Activated CD4-positive, alpha-beta T cell treated with anti-CD3 and anti-CD28 coated beads, Interleukin-2, amount 50 U/mL, for 16 hours (primary cell): ENCODE measurements at regions not wholly inside any gene's neighbourhood (a gene's known extent, or its start where the extent isn't known, plus 50 kb on each side); places are given as distances from the start of the nearest gene placed in this dataset.

ENCODE experiments used
- DNase-seq: peaks from one replicate; pipeline ENCODE4 v3.0.0-alpha.2; 2020

DNA sequence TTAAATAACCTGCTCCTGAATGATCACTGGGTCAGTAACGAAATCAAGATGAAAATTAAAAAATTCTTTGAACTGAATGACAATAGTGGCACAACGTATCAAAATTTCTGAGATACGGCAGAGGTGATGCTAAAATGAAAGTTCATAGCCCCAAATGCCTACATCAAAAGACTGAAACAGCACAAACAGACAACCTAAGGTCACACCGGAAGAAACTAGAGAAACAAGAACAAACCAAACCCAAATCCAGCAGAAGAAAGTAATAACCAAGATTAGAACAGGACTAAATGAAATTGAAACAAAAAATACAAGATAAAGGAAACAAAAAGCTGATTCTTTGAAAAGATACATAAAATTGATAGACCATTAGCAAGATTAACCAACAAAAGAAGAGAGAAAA, 324.1 kb downstream of the RBM26 start:
- no peak for DNase-seq

DNA sequence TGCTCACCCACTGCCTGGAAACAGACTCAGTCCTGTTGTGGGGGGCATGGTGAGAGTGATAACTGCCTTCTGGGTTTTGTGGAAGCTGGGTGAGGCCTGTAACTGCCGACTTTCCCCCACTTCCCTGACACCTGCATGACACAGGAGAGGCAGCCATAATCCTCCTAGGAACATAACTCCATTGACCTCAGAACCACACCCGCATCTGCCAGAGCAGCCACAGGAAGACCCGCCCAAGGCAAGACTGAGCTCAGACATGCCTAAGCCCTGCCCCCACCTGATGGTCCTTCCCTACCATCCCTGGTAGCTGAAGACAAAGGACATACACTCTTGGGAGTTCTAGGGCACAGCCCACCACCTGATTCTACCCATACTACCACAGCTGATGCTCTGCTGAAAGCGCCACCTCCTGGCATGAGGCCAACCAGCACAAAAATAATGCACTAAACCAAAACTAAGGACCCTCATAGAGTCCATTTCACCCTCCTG, 326.7 kb downstream of the RBM26 start:
- DNase-seq, result no peak

DNA sequence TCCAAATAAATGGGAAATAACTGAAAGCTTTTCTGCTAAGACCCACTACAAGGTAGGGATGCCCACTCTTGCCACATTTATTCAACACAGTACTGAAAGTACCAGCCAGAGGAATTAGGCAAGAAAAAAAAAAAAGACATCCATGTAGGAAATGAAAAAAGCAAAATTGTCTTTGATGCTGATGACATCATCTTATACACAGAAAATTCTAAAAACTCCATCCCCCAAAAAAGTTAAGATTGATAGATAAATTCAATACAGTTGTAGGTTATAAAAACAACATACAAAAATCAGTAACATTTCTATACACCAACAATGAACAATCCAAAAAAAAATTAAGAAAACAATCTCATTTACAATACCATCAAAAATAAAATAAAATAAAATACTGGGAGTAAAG, 330.4 kb downstream of the RBM26 start:
- DNase-seq, result no peak

DNA sequence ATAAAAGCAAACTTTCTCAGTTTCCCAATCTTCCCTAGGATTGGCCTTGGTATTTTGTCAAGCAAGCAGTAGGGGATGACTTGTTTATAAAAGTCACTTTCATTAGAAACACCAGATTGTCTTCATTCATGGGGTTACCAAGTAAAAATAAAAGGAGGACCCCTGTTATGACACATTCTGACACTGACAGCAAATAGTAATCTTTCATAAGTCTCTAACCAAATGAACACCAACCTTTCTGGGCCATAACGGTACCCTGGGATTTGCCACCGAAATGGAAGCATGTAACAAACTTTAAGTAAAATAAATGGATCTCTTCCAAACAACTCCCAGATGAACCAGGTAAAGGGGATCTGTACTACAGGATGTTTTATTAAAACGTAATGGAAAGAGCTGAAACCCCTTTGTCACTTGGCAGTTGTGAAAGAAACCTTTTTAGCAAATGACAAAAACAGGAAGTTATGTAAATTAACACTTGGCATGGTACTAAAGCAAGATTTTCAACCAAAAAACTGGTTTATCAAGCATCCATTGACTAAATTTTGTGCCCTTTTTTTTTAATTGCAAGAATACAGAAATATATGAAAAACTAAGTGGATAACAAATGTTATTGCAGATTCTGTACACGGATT, 335.6 kb downstream of the RBM26 start:
- DNase-seq, result no peak

DNA sequence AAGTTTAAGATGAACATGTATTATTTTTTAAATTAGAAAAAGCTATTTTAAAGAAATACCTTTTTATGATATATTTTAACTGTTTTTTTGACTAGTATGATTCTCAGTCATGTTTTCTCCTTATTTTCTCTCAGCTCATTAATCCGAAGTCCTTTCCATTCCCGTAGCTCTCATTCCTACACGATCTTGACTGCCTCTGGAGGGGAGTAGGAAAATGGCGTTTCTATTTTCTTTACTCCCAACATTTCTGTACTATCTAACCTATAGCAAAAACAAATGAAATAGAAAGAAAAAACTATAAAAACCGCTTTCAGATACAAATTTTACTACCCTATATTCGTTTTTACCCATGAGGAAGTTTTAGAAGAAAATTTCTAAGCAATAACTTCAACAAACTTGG, 343.8 kb downstream of the RBM26 start:
- DNase-seq, result no peak

DNA sequence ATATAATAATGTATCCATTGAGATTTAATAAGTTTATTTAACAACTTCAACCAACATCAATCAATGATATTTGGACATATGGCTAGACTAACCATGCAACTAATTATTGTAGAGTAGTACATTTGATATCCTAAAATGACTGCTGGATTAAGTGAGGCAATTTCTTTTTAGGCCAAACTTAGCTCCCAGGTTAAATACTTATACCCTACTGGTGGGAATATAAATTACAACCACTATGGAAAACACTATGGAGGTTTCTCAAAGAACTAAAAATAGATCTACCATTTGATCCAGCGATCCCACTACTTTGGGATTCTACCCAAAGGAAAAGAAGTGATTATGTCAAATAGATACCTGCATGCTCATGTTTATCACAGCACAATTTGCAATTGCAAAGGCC, 345.8 kb downstream of the RBM26 start:
- no peak for DNase-seq

DNA sequence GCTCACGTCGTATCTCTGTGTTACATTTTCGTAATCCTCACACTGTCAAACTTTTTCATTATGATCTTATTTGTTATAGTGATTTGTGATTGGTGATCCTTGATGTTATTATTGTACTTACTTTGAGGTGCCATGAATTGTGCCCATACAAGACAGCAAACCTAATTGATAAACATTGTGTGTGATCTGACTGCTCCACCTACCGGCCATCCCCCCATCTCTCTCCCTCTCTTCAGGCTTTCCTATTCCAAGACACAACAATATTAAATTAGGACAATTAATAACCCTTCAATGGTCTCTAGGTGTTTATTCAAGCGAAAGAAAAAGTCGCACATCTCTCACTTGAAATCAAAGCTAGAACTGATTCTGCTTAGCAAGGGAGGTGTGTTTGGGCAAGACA, 349.3 kb downstream of the RBM26 start:
- DNase-seq, result no peak

DNA sequence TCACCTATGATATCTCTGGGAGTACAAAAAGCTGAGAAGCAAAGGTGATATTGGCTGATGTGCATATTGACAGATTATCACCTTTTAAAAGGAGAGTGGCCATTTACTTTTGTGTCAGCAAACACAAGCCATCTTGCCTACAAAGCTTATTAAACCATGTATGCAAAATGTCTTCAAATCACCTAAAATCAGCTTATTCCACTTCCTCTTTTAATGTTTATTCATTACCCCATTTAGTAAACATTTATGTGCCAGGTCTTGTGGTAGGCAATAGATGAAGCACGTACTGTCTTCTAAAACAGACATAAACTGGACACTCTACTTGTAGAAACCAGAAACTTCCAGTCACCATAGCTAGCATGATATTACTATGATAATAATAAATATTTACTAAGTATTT, 354.6 kb downstream of the RBM26 start:
- no peak for DNase-seq

DNA sequence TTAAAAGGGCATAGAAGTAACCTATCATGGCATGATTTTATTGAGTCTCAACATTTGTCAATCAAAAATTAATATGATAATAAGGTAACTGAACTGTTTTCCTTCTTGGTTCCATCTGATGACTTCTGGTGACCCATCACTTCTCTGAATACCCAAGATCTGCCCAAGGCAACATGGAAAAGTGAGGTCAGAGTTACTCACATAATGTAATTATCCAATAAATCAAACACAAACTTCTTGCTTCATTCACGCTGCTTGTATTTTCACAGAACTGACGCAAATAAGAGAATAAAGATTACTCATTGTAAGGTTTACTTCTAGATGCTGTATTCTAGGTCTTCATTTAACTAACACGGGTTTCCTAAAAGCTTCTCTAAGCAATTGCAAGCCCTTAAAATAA, 361.6 kb downstream of the RBM26 start:
- DNase-seq, result no peak

DNA sequence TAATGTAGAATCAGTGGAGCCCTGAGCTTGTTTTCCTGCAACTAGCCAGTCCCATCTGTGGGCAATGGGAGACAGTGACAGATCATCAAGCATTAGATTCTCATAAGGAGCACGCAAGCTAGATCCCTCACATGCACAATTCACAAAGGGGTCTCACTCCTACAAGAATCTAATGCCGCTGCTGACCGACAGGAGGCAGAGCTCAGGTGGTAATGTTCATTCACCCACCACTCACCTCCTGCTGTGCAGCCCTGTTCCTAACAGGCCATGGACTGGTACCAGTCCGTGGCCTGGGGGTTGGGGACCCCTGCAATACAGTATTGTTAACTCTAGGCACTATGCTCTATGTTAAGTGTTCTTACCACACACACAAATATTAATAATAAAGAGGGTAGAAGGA, 362.8 kb downstream of the RBM26 start:
- no peak for DNase-seq

DNA sequence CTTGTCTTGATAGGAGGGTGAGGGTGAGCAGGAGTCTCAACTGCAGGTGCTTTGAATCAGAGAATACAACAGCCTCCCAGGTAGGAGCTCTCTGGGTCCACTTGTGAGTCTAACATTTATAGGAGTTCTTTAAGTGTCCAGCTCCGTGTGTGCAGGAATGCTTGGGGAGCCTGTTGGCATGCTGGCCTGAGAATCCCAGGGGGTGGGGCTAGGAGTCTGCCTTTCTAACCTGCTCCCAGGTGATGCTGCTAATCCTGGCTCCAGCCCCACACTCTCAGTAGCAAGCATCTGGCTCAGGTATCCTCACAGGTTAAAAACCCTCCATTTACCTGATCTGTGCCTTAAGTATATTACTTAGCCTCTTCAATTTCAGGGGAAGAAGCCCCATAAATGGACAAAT, 368.9 kb downstream of the RBM26 start:
- no peak for DNase-seq

DNA sequence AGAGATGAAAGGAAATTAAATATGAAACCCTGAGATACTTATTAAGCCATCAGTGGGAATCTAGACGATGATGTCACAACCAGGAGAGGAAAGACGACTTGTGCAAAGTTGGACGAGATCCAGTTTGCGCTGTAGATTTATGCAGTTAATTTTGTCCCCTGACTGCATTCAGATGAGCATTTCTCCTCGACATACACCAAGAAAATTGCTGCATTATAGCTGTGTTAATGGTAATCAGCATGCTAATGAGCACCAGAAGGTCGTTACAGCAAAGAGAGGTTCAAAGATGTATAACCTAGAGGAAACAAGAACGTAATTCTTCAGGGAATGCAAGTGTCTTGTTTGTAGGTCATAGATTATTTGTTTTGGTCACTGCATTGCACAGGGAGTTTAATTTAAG, 371.7 kb downstream of the RBM26 start:
- no peak for DNase-seq

DNA sequence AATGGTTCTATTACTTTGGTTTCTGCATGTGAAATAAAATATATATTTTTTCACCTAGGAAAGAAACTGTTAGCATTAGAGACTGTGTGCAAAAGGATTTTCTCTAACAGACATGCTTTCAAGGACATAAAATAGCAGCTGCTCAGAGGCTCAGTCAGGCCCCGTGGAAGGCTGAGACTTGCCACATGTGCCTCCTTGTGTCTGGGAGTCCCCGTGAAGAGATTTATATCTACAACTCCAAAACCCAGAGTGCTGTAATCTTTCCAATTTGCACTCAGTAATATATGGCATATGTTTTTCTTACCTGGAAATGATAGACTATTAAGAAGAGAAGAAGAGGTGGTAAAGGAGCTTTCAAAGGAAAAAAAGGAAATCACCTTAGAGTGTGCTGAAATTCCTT, 371.6 kb upstream of the OBI1 start:
- no peak for DNase-seq

DNA sequence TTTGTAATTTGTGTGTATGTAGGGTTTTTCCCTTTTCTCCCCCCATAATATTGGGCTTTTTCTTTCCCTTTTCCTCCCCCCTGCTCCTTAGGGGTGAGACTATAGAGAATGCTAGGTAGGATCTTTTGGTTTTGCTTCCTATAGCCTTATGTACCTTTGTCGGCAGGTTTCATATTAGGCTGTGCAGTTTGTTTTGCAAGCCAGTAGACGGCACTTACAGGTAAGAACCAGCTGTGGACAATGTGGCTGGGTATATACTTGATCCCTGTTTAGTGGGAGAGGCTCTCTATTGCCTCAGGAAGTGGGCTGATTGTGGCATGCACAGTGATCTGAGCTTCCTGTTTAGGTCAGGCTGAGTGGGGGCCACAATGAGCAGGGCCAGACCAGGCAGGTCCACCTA, 359.2 kb upstream of the OBI1 start:
- no peak for DNase-seq

DNA sequence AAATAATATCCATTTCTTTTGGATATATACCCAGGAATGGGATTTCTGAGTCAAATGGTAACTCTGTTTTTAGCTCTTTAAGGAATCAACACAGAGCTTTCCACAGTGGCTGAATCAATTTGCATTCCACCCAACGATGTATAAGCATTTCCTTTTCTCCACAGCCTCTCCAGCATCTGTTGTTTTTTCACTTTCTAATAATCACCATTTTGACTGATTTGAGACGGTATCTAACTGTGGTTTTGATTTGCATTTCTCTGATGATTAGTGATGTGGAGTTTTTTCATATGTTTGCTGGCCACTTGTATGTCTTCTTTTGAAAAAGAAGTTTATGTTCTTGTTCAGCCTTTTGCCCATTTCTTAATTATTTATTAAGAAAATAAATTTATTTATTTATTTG, 352.2 kb upstream of the OBI1 start:
- DNase-seq, result no peak

DNA sequence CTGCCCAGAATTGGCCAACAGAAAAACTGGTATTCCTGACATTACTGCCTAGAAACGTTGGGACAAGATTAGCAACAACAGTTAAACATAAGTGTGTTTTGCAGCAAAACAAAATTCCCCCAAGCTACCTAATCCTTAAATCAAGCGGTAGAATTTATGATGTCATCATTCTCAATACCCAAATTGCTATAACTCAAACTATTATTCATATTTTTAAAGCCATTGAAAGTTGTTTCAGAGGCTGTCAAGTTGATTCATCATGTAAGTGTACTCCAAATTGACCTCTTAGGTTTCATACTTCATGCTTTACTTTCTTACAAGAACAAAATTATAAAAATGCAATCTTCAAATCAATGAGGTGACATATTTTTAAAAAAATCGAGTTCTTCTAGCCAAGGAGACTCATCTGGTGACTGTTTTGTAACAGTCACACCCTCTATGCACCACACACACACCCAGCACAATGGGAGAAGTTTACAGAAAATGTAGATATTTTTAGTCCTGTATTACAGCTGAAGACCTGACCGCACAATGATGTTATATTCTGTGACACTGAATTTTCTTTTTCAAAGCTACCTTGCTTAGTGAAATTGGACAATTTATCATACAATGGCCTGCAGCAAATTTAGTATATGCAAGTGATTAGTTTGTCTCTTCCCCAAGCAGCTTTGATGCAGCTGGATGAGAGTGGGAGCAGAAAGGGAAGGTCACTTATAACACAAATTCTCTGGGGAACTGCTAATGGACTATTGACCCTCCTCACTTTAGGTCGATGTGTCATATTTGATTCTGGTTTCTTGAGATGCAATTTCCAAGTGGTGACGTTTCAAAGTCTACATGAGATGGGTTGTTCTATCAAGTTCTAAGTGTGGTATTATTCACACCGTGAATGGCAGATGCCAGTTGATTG, 345.3 kb upstream of the OBI1 start:
- no peak for DNase-seq

DNA sequence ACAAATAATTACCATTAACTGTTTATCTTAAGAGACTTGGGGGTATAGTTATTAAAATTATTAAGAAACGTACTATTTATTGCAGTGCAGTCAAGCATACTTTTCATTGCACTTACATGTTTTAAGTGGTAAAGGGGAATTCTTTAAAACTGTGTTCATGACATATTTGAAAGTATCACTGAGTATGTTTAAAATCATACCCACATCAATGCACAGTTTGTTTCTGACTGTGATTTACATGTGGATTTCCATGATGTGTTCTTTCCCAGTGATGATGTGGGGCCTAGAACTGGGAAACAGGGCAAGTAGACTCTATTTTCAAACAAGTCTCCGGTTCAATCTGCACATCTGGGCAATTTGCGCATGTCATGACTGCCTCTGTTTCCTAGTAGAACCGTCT, 340.5 kb upstream of the OBI1 start:
- no peak for DNase-seq

DNA sequence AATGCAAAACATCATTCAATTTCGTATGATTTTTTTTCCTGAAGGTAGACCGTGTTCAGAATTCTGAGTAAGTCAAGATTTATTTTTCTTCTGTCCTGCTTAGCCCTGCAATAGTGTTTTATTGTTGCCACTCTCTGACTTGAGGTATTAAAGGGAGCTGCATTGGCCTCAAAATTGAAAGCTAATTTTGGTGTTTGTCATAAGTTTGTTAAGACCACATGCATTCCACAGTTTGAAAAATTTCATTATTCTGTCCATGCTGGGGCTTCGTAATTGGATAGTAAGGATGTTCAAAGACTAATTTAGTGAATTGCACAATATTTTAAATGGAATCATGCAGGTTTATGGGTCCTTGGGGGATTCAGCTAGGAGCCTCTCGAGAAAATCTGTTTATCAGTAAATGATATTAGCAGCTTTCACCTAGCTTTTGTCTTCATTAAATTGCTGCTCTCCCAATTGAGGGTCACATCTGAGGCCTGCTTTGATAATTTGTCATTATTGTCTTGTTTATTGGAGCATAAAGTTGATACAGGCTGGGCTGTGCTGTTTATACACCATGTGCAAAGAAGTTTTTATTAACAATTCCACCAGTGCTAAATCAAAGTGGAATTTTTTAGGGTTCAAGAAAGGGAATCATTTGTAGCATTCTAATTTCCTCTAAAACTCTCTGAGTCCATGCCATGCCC, 339.8 kb upstream of the OBI1 start:
- no peak for DNase-seq

DNA sequence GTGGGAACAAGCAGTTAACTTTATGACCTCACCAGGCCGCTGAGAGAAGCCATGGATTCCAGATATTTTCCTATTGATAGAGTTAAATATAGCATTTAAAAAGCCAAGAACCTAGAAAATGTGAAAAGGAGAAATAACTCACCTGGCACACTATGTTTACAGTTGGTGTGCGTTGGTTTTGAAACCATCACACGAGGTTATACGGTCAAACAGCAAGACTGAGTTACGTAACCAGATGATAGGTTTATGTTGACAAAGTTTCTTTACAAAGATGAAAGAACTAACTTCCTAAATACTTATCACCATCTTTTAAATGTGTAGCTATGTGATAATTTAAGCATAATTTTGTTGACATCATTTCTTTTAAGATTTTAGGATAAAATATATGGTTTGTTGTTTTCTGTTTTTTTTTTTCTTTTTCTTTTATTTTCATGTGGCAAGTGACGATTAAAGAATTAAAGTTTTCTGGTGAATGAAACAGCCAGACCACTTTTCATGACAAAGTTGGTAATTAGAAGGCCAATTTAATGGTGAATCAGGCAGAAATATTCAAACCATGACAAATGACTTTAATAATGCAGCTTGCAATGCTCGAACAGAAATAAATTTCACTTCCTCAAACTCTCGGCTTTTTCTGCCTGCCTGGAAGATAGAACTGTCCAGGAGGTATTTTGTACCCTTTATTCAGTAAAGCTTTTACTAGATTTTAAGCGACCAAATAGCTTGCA, 339.1 kb upstream of the OBI1 start:
- DNase-seq, result no peak

DNA sequence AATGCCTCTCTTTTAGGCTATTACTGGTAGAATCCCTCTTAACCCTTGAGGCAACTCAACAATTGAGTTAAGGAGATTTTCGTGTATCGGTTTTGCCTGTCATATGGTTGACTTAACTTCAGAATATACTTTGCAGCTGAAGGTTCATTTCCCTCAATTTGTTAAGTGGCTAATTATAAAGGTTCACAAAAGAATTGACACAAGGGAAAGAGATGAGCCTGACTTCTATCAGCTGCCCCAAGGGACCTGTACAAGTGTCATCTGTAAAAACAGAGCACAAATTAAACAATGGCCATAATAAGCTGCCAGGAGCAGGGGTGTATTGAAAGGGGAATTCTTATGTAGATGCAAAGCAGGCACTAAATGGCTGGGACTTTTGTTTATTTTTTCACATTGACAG, 334.8 kb upstream of the OBI1 start:
- no peak for DNase-seq

DNA sequence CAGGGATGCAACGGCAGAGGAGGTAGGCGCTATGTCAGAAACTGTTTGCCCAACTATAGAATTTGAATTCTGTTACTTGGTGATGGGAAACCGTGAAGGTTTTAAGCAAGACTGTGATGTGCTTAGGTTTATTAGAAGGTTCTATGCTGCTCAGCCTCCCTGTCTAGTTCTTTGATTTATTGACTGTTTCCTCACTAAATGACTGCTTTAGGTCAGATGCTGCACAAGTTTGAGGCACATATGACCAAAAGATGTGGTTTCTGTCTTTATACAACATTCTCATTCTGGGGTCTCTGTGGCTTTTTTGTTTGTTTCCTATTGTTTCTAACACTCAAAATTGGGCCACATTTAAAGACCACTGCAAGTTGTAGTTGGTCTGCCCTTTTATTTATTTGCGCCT, 323.0 kb upstream of the OBI1 start:
- DNase-seq, result no peak

DNA sequence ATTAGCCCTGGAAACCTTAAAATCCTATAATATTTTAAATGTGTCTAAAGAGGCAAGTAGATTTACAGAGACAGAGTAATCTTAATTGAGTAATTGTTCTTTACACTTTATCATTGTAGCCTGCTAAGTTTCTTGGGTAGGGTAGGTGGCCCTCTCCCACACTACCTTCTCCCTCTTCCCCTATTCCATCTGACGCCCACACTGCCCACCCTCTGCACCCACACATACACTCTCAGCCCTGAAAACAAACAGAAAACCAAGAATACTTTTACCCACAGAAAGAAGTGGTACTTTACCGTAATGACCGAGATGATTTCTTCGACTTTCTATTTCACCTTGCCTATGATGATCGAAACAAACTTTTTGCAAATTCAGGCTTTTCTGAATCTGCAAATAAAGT, 320.4 kb upstream of the OBI1 start:
- DNase-seq, result no peak

DNA sequence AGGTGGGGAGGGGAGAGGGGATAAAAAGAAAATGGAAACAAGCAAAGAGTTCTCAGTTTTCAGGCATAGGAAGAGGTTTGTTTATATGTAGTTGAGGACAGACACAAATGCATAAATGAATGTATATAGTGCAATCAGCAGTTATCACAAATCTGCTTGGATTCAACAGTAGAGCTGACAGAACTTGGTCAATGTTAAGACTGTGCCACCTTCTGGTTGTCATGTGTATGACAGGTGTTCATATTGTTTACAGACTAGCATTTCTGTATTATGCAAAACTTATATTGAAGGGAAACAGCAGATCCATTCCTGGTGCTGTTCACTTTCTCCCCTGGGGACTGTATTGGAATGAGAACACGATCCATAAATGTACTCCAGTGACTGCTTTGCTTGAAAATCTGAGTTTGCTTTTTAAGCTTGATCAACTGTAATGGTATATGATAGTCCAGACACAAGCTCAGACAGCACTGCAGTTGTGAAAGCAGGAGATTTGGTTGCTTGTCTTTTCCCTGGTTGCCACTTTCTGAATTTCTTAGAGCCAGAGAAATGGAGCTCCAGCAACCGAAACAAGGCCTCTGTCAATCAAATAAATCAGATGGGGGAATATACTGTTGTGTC, 319.5 kb upstream of the OBI1 start:
- DNase-seq, result peak; percentile 54
